Heart right ventricle (tissue), 16 donors: ENCODE measurements at regions not wholly inside any gene's neighbourhood (a gene's known extent, or its start where the extent isn't known, plus 50 kb on each side); places are given as distances from the start of the nearest gene placed in this dataset.
A peak's percentile ranks its signal among the peaks of the same experiment; 100 is the strongest.

Source experiments
- ATAC-seq, 8 donors: fragments of 200-7000 bp; cut with Tn5 transposase; one replicate each; pipeline ENCODE4 v1.9.1; 2020; ENCODE audit warnings: mild to moderate bottlenecking in 8 of 8, moderate library complexity in 8 of 8, moderate number of reproducible peaks in 1 of 8
- DNase-seq, 2 donors: peaks; one replicate each; pipeline ENCODE4 v3.0.0-alpha.2; 2020
- H3K27ac ChIP-seq, 10 donors: fragments of 200-600 bp; sonication (generic) in 2 of 10; one replicate each; pipeline versions ENCODE4 v1.5.0 to v1.8.0; 2020 to 2022; ENCODE audit warnings: mild to moderate bottlenecking in 3 of 10
- H3K27me3 ChIP-seq, 7 donors: fragments of 200-600 bp; one replicate each; pipeline ENCODE4 v1.8.0; 2021 to 2022; ENCODE audit warnings: mild to moderate bottlenecking in 2 of 7
- H3K36me3 ChIP-seq, 9 donors: fragments of 200-600 bp; sonication (generic) in 1 of 9; one replicate each; pipeline versions ENCODE4 v1.5.0 to v1.8.0; 2020 to 2022; ENCODE audit warnings: mild to moderate bottlenecking in 2 of 9
- H3K4me1 ChIP-seq, 9 donors: fragments of 200-600 bp; sonication (generic) in 1 of 9; one replicate each; pipeline versions ENCODE4 v1.5.0 to v1.8.0; 2020 to 2022; ENCODE audit warnings: mild to moderate bottlenecking in 4 of 9
- H3K4me3 ChIP-seq, 10 donors: fragments of 200-600 bp; sonication (generic) in 2 of 10; one replicate each; pipeline versions ENCODE4 v1.5.0 to v1.8.0; 2020 to 2022; ENCODE audit warnings: mild to moderate bottlenecking in 7 of 10, moderate library complexity in 2 of 10
- H3K9me3 ChIP-seq, 11 donors: fragments of 200-600 bp in 10 of 11; sonication (generic) in 2 of 11; one replicate each; pipeline versions ENCODE4 v1.5.0 to v1.8.0; 2013 to 2022; ENCODE audit warnings: mild to moderate bottlenecking in 2 of 11, control low read depth in 1 of 11, moderate library complexity in 1 of 11
- CTCF ChIP-seq, 9 donors: fragments of 200-600 bp; sonication (generic) in 2 of 9; IDR thresholded peaks; one replicate each; pipeline versions ENCODE4 v1.5.0 to v1.8.0; 2021 to 2022; ENCODE audit warnings: antibody characterized with exemption in 9 of 9, mild to moderate bottlenecking in 5 of 9, moderate library complexity in 1 of 9
- WGBS, 2 donors: extraction: QIAGEN DNeasy Blood & Tissue Kit; methylation state at CpG; one replicate each; pipeline ENCODE4 v1.1.7; 2013; ENCODE audit warnings: inconsistent platforms in 1 of 2; 5-methylcytosine and 5-hydroxymethylcytosine counted together
- intact Hi-C, 10 donors: fragments of 100-400 bp; cut with DNase I; formaldehyde crosslinking; loops; one replicate each; pipeline versions ENCODE4 v1.11.1 to v1.14.2; 2022
- donor health status: Arrhythmogenic right ventricular cardiomyopathy.
- donor health status: ischemic (EF 13 %, LVEDD 7.1; RV severe dilation, severe dysfunction).
- donor health status: healthy with polysubstance abuse.
- donor health status: DM: no; HTN: yes; CAD: no.
- donor health status: DM: no; HTN: no; CAD: no.
- donor health status: ischemic (EF 25% LVEDD 6.9; RV normal size, moderate dysfunction).
- donor health status: ischemic (EF 25% LVEDD 5.7; RV mildly dilated, moderate dysfunction).
- donor health status: healthy.
- donor health status: DM: yes; HTN: yes; CAD: no.
- donor health status: Ischemic cardiomyopathy.
- donor health status: ischemic (EF 35%, LVEDD 5.7; RV mildly dilated, moderate dysfunction).
- donor health status: nonischemic (EF 11% LVEDD 7.7; RV severe dilation, severe dysfunction).
- donor health status: DM: yes; HTN: yes; CAD: no.
- donor health status: PGD.
- donor health status: ischemic (EF 29% LVEDD 5.4; RV normal size, mild dysfunction).
- donor health status: nonischemic (EF 23%, LVEDD 6.1; RV moderate dilation, normal function).

DNA sequence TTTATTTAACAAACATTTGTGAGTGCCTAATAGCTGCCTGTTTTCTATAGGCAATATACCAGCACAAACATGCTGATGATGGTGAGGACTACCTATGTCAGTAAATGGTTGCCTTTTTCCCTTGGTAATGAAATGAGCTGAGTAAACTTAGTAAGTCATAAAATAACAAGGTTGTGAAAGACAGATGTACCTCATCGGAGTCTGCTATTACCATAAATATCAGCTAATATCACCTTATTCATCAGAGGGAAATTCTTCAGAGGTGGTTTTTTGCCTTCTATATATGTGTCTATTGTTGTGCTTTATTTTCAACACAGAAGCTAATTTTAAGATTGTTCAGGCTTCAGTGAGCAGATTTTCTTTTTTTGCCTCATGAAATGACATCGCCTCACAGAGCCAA, 1040.5 kb downstream of the DTWD2 start:
- Histone ChIP-seq H3K9me3 (no peaks in the 10 kb centered on the region), H3K36me3 (no peaks in the 10 kb centered on the region), H3K4me1 (no peaks in the 10 kb centered on the region), H3K4me3 (no peak overlapping the region), H3K27me3 (no peaks in the 10 kb centered on the region), H3K27ac (no peak overlapping the region)
- ATAC-seq = no peak
- no peak for DNase-seq
- intact Hi-C loops = no loop called here
- no peak for TF ChIP-seq CTCF (IDR thresholded peaks at IDR 0.05)
- 95 to 97% methylated on average over 2 of the region's 2 CpGs for WGBS, 2 donors

DNA sequence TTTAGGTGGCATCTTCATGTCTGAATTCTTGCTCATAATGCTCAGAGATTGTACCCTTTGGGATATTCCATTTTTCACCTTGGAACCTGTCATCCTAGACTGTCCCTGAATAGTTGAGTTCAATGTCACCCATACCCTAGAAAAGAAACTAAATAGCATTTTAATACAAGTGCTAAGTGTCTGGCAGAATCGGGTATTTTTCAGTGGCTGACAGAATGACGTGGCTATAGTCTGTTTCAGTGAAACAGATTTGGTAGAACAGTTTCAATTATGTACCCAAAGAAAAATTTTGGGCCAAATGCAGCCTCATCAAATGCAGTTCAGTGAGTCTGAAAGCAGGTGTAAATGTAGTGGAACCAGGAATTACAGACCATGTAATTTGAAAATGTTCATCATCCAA, 1041.2 kb downstream of the DTWD2 start:
- Histone ChIP-seq H3K9me3 (no peaks in the 10 kb centered on the region), H3K4me3 (no peak overlapping the region), H3K27ac (no peak overlapping the region), H3K4me1 (no peaks in the 10 kb centered on the region), H3K36me3 (no peaks in the 10 kb centered on the region), H3K27me3 (no peaks in the 10 kb centered on the region)
- DNase-seq = no peak
- WGBS, 2 donors = 85 to 87% methylated on average over 2 of the region's 2 CpGs
- intact Hi-C loops = no loop called here
- no peak for ATAC-seq
- no peak for TF ChIP-seq CTCF (IDR thresholded peaks at IDR 0.05)

DNA sequence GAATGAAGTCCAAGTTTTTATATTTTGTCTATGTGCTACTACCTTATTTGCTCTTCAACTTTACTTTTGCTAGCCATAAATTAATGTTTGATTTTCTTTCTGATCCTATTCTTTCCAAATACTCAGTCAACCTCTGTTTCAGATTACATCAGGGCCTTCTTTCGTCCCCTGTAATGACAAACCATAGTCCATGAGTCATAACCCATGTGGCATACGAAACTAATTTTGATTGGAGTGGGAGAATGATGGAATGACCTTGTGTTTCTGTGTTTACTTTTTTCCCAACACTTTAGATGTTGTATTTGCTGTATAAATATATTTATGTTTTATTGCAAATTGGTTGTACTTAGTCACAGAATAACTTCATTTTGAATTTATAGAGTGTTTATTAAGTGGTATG, 1043.1 kb downstream of the DTWD2 start:
- intact Hi-C loops = no loop called here
- H3K4me1 ChIP-seq = no peaks in the 10 kb centered on the region
- H3K4me3 ChIP-seq = no peak overlapping the region
- H3K36me3 ChIP-seq = no peaks in the 10 kb centered on the region
- H3K9me3 ChIP-seq = peaks cover 0 to 16% (median 0%) of the 10 kb centered on the region in 11 donors
- ATAC-seq (no peak), DNase-seq (no peak)
- WGBS, 2 donors = 79 to 89% methylated on average over 2 of the region's 2 CpGs
- no peak for TF ChIP-seq CTCF (IDR thresholded peaks at IDR 0.05)
- no peak overlapping the region for H3K27ac ChIP-seq
- H3K27me3 ChIP-seq = no peaks in the 10 kb centered on the region

DNA sequence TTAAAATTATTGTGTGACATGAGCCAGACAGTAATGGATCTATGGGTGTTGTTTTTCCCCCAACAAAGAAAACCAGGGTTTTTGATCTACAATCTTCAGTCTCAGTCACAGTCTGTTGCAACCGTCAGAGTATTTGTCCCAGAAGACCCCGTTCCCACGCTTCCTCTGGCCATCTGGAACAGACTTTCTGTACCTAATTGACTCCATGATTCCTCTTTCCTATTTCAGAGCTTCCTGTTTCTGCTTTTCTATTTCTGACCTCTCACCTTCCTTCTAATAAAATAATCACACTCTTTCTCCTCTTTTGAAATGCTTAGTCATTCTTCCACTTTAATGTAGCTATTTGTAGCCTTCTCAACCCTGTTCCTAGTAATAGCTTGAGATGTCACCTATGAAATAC, 1044.8 kb downstream of the DTWD2 start:
- Histone ChIP-seq H3K36me3 (no peaks in the 10 kb centered on the region), H3K27ac (peak overlapping the region in 1 of 10 donors; percentile 25), H3K9me3 (peaks cover 0 to 22% (median 0%) of the 10 kb centered on the region in 11 donors), H3K27me3 (no peaks in the 10 kb centered on the region), H3K4me3 (no peak overlapping the region), H3K4me1 (no peaks in the 10 kb centered on the region)
- intact Hi-C loops = no loop called here
- no peak for TF ChIP-seq CTCF (IDR thresholded peaks at IDR 0.05)
- peak in 1 of 2 donors; percentile 31 for DNase-seq
- ATAC-seq = peak in 3 of 8 donors; percentile 34 to 79 (median 45)
- 43 to 54% methylated on average over 3 of the region's 3 CpGs for WGBS, 2 donors
